ENCODE measurements at regions not wholly inside any gene's neighbourhood (a gene's known extent, or its start where the extent isn't known, plus 50 kb on each side); places are given as distances from the start of the nearest gene placed in this dataset.

GRCh38 chr11:112508750-112509149 is 248.1 kb upstream of the PLET1 start:
- TF ChIP-seq, protein P1, sequence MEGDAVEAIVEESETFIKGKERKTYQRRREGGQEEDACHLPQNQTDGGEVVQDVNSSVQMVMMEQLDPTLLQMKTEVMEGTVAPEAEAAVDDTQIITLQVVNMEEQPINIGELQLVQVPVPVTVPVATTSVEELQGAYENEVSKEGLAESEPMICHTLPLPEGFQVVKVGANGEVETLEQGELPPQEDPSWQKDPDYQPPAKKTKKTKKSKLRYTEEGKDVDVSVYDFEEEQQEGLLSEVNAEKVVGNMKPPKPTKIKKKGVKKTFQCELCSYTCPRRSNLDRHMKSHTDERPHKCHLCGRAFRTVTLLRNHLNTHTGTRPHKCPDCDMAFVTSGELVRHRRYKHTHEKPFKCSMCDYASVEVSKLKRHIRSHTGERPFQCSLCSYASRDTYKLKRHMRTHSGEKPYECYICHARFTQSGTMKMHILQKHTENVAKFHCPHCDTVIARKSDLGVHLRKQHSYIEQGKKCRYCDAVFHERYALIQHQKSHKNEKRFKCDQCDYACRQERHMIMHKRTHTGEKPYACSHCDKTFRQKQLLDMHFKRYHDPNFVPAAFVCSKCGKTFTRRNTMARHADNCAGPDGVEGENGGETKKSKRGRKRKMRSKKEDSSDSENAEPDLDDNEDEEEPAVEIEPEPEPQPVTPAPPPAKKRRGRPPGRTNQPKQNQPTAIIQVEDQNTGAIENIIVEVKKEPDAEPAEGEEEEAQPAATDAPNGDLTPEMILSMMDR (IDR thresholded peaks at IDR 0.05) = no peak
- no peak for TF ChIP-seq POLR2AphosphoS5 (IDR thresholded peaks at IDR 0.05; ENCODE audit: low read depth, low read length)
